ENCODE measurements at regions not wholly inside any gene's neighbourhood (a gene's known extent, or its start where the extent isn't known, plus 50 kb on each side); places are given as distances from the start of the nearest gene placed in this dataset.

- Histone ChIP-seq H3K4me3 (ENCODE audit: low read length) (no peak overlapping the region), H3K36me3 (ENCODE audit: insufficient read depth, low read length) (peaks cover 10% of the 10 kb centered on the region), H3K27me3 (ENCODE audit: insufficient read depth, low read depth, low read length) (no peaks in the 10 kb centered on the region), H3K4me2 (ENCODE audit: low read length) (no peak overlapping the region), H3K9ac (ENCODE audit: low read length) (no peak overlapping the region), H4K20me1 (ENCODE audit: insufficient read depth) (no peaks in the 10 kb centered on the region), H3F3A (ENCODE audit: insufficient read depth, low read length, poor library complexity, severe bottlenecking) (no peaks in the 10 kb centered on the region), H2AFZ (ENCODE audit: low read depth, low read length) (no peak overlapping the region), H3K9me2 (ENCODE audit: insufficient read depth, low read length) (no peaks in the 10 kb centered on the region), H3K9me3 (ENCODE audit: low read length) (no peaks in the 10 kb centered on the region), H3K79me2 (replicated peaks; ENCODE audit: insufficient read depth, low read length) (no peaks in the 10 kb centered on the region), H3K27ac (ENCODE audit: low read length) (no peak overlapping the region)
- TF ChIP-seq EZH2 (IDR thresholded peaks at IDR 0.05; ENCODE audit: borderline replicate concordance, insufficient read depth, low read length, poor library complexity, severe bottlenecking) (no peak), RAD21 (conservative IDR thresholded peaks at IDR 0.05) (no peak), POLR2AphosphoS5 (IDR thresholded peaks at IDR 0.05) (no peak), TAF1 (IDR thresholded peaks at IDR 0.05; ENCODE audit: low read depth) (no peak), SMC3 (conservative IDR thresholded peaks at IDR 0.05; ENCODE audit: poor library complexity) (no peak), REST (IDR thresholded peaks at IDR 0.05; ENCODE audit: borderline replicate concordance) (no peak), MXI1 (conservative IDR thresholded peaks at IDR 0.05; ENCODE audit: poor library complexity, severe bottlenecking) (no peak), CTCF (IDR thresholded peaks at IDR 0.05; ENCODE audit: poor library complexity, severe bottlenecking) (no peak), EP300 (conservative IDR thresholded peaks at IDR 0.05; ENCODE audit: poor library complexity, severe bottlenecking) (no peak)
Measured at GRCh38 chr21:36255663-36256062, 64.3 kb upstream of the MORC3 start.

- H3K9ac ChIP-seq (ENCODE audit: low read length): no peak overlapping the region
- no peaks in the 10 kb centered on the region for H3K27me3 ChIP-seq (ENCODE audit: insufficient read depth, low read depth, low read length)
- H3K79me2 ChIP-seq (replicated peaks; ENCODE audit: insufficient read depth, low read length): no peaks in the 10 kb centered on the region
- no peaks in the 10 kb centered on the region for H3K9me3 ChIP-seq (ENCODE audit: low read length)
- no peaks in the 10 kb centered on the region for H3F3A ChIP-seq (ENCODE audit: insufficient read depth, low read length, poor library complexity, severe bottlenecking)
- no peak overlapping the region for H3K4me3 ChIP-seq (ENCODE audit: low read length)
- no peak overlapping the region for H3K27ac ChIP-seq (ENCODE audit: low read length)
- H2AFZ ChIP-seq (ENCODE audit: low read depth, low read length): no peak overlapping the region
- no peak overlapping the region for H3K4me2 ChIP-seq (ENCODE audit: low read length)
- no peaks in the 10 kb centered on the region for H3K9me2 ChIP-seq (ENCODE audit: insufficient read depth, low read length)
- no peak for TF ChIP-seq RAD21 (conservative IDR thresholded peaks at IDR 0.05)
- TF ChIP-seq MXI1 (conservative IDR thresholded peaks at IDR 0.05; ENCODE audit: poor library complexity, severe bottlenecking): no peak
- no peak for TF ChIP-seq CTCF (IDR thresholded peaks at IDR 0.05; ENCODE audit: poor library complexity, severe bottlenecking)
- H4K20me1 ChIP-seq (ENCODE audit: insufficient read depth): no peaks in the 10 kb centered on the region
- H3K36me3 ChIP-seq (ENCODE audit: insufficient read depth, low read length): peaks cover 10% of the 10 kb centered on the region
Measured at GRCh38 chr21:36257657-36258056, 62.3 kb upstream of the MORC3 start.

All from neural cell (in vitro differentiated cells).